Brain microvascular endothelial cell (primary cell): ENCODE measurements at regions not wholly inside any gene's neighbourhood (a gene's known extent, or its start where the extent isn't known, plus 50 kb on each side); places are given as distances from the start of the nearest gene placed in this dataset.

Experiments
- DNase-seq: peaks from one replicate; pipeline ENCODE4 v3.0.0-alpha.2; 2020
- H3K27ac ChIP-seq: fragments of 250-450 bp; sonication (Bioruptor Pico); 2 replicates; pipeline ENCODE4 v1.5.1; 2020; ENCODE audit warnings: mild to moderate bottlenecking, moderate library complexity
- H3K27me3 ChIP-seq: fragments of 250-450 bp; sonication (Bioruptor Pico); replicated peaks from 2 replicates; pipeline ENCODE4 v1.5.1; 2020; ENCODE audit warnings: mild to moderate bottlenecking
- H3K36me3 ChIP-seq: fragments of 250-450 bp; sonication (Bioruptor Pico); replicated peaks from 2 replicates; pipeline ENCODE4 v1.5.1; 2020; ENCODE audit warnings: mild to moderate bottlenecking
- H3K4me3 ChIP-seq: 2 replicates; pipeline ENCODE4 v1.5.1; 2011; ENCODE audit warnings: low read depth, mild to moderate bottlenecking, control low read depth, low read length, moderate library complexity
- CTCF ChIP-seq: IDR thresholded peaks from 2 replicates; pipeline ENCODE4 v1.5.1; 2011; ENCODE audit warnings: low read depth, mild to moderate bottlenecking, moderate library complexity, low read length, control low read depth, inconsistent platforms; ENCODE audit errors: missing control alignments
- in situ Hi-C: cut with HindIII; loops from 2 replicates; pipeline ENCODE4 v1.10.0; 2017; ENCODE audit warnings: low sequenced_read_pairs, low pct_ligation_motif_present

- Histone ChIP-seq H3K27ac (no peak overlapping the region), H3K27me3 (no peaks in the 10 kb centered on the region), H3K4me3 (no peak overlapping the region), H3K36me3 (no peaks in the 10 kb centered on the region)
- in situ Hi-C loops: no loop called here
- DNase-seq: no peak
- TF ChIP-seq CTCF: no peak
Observed at GRCh38 chrX:141989134-141989533, 85.4 kb downstream of the MAGEC1 start.

- in situ Hi-C loops: no loop called here
- Histone ChIP-seq H3K36me3 (no peaks in the 10 kb centered on the region), H3K27me3 (no peaks in the 10 kb centered on the region), H3K27ac (no peak overlapping the region), H3K4me3 (no peak overlapping the region)
- TF ChIP-seq CTCF: no peak
- DNase-seq: no peak
Observed at GRCh38 chrX:141982296-141982695, 78.6 kb downstream of the MAGEC1 start.

GRCh38 chrX:141975839-141976238, 72.1 kb downstream of the MAGEC1 start:
- no peak overlapping the region for H3K4me3 ChIP-seq
- H3K27me3 ChIP-seq: no peaks in the 10 kb centered on the region
- in situ Hi-C loops: no loop called here
- TF ChIP-seq CTCF: no peak
- no peak overlapping the region for H3K27ac ChIP-seq
- H3K36me3 ChIP-seq: no peaks in the 10 kb centered on the region
- no peak for DNase-seq

GRCh38 chrX:141969706-141970105, 66.0 kb downstream of the MAGEC1 start:
- in situ Hi-C loops: no loop called here
- DNase-seq: no peak
- H3K27me3 ChIP-seq: no peaks in the 10 kb centered on the region
- TF ChIP-seq CTCF: no peak
- H3K4me3 ChIP-seq: no peak overlapping the region
- H3K36me3 ChIP-seq: no peaks in the 10 kb centered on the region
- no peak overlapping the region for H3K27ac ChIP-seq

GRCh38 chrX:141960578-141960977, 56.9 kb downstream of the MAGEC1 start:
- TF ChIP-seq CTCF: no peak
- H3K27me3 ChIP-seq: no peaks in the 10 kb centered on the region

More at GRCh38 chrX:141960578-141960977, 56.9 kb downstream of the MAGEC1 start:
- Histone ChIP-seq H3K27ac (no peak overlapping the region), H3K36me3 (no peaks in the 10 kb centered on the region), H3K4me3 (no peak overlapping the region)
- in situ Hi-C loops: no loop called here
- DNase-seq: no peak
